ENCODE measurements at regions not wholly inside any gene's neighbourhood (a gene's known extent, or its start where the extent isn't known, plus 50 kb on each side); places are given as distances from the start of the nearest gene placed in this dataset.
"Not testable (repeated sequence)": the region's sequence is repeated elsewhere in the genome, so short reads cannot be mapped to it uniquely, and the experiment has no call there.

DNA sequence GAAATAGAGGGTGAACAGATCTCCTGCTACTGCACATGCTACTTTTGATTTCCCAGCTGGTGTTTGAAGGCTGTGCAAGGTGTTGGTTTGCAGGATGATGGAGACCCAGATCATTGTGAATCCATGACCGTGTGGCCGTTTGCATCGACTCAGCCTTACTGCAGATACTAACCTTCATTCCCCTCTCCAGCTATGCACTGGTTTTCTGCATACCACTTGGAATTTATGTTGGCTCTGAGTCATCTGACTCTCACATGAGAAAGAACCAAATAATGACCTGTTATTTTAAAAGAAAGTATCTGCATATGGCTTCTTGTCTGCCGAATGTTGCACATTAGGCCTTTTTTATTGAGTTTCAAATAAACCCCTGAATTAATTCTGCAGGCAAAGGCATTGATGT lies 183.3 kb upstream of the PRKX start:
- not testable (repeated sequence) for H3K9ac ChIP-seq (ENCODE audit: low read depth, low read length); H3K36me3 ChIP-seq (ENCODE audit: insufficient read depth, low read depth, low read length); H3K27me3 ChIP-seq (ENCODE audit: insufficient read depth, low read length); H3K9me3 ChIP-seq (ENCODE audit: insufficient read depth, low read depth, low read length); H3K4me3 ChIP-seq (ENCODE audit: low read length); H3K4me1 ChIP-seq (ENCODE audit: insufficient read depth, low read length); H3K27ac ChIP-seq (ENCODE audit: low read length)

DNA sequence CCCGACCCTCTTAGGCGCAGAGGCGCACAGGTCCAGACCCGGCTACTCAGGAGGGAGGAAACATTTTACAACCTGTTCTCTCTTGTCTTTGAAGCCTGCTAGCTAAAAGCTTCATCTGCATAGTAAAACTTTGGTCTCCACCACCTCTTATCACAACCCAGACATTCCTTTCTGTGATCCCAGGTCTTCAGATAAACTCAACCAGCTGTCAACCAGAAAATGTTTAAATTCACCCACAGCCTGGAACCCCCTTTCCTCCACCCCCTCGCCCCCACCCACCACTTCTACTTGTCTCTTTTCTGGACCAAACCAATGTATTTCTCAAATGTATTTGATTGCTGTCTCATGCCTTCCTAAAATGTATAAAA lies 169.1 kb upstream of the PRKX start:
- H3K9ac ChIP-seq (ENCODE audit: low read depth, low read length); H3K36me3 ChIP-seq (ENCODE audit: insufficient read depth, low read depth, low read length); H3K27ac ChIP-seq (ENCODE audit: low read length); H3K9me3 ChIP-seq (ENCODE audit: insufficient read depth, low read depth, low read length); H3K4me1 ChIP-seq (ENCODE audit: insufficient read depth, low read length); H3K27me3 ChIP-seq (ENCODE audit: insufficient read depth, low read length): not testable (repeated sequence)
- peak overlapping the region; percentile 40; the same call in 1 of the 2 replicates for H3K4me3 ChIP-seq (ENCODE audit: low read length)

- H3K27ac ChIP-seq (ENCODE audit: low read length); H3K9me3 ChIP-seq (ENCODE audit: insufficient read depth, low read depth, low read length); H3K36me3 ChIP-seq (ENCODE audit: insufficient read depth, low read depth, low read length); H3K9ac ChIP-seq (ENCODE audit: low read depth, low read length); H3K27me3 ChIP-seq (ENCODE audit: insufficient read depth, low read length); H3K4me1 ChIP-seq (ENCODE audit: insufficient read depth, low read length): not testable (repeated sequence)
- H3K4me3 ChIP-seq (ENCODE audit: low read length): peak overlapping the region; percentile 40; the same call in 1 of the 2 replicates
Observed at GRCh38 chrX:3881898-3882552, 168.6 kb upstream of the PRKX start.

GRCh38 chrX:3881255-3881895 lies 167.9 kb upstream of the PRKX start:
- not testable (repeated sequence) for H3K4me3 ChIP-seq (ENCODE audit: low read length); H3K9ac ChIP-seq (ENCODE audit: low read depth, low read length); H3K4me1 ChIP-seq (ENCODE audit: insufficient read depth, low read length); H3K27me3 ChIP-seq (ENCODE audit: insufficient read depth, low read length); H3K9me3 ChIP-seq (ENCODE audit: insufficient read depth, low read depth, low read length); H3K36me3 ChIP-seq (ENCODE audit: insufficient read depth, low read depth, low read length); H3K27ac ChIP-seq (ENCODE audit: low read length)

GRCh38 chrX:3876393-3876792 lies 162.9 kb upstream of the PRKX start:
- H3K4me1 ChIP-seq (ENCODE audit: insufficient read depth, low read length); H3K4me3 ChIP-seq (ENCODE audit: low read length); H3K9me3 ChIP-seq (ENCODE audit: insufficient read depth, low read depth, low read length); H3K27ac ChIP-seq (ENCODE audit: low read length); H3K36me3 ChIP-seq (ENCODE audit: insufficient read depth, low read depth, low read length); H3K9ac ChIP-seq (ENCODE audit: low read depth, low read length); H3K27me3 ChIP-seq (ENCODE audit: insufficient read depth, low read length): not testable (repeated sequence)

DNA sequence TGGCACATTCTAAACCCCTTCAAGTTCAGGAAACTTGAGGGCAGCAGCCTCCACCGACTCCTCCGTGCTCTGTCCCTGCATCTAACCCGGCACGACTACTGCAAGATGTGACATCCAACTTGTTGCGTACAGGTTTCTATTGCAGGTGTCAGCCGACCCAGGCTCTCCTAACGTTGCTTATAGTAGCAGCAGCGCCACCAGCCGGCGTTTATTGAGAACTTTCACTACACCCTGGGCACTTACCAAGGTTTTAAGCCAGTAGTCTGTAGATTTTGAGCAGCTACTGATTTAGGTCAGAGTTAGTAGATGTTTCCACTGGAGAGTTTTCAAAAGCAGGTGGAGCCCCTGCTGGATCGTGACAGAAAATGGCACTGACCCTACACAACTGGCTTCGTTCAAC lies 162.2 kb upstream of the PRKX start:
- H3K9me3 ChIP-seq (ENCODE audit: insufficient read depth, low read depth, low read length); H3K4me3 ChIP-seq (ENCODE audit: low read length); H3K9ac ChIP-seq (ENCODE audit: low read depth, low read length); H3K27me3 ChIP-seq (ENCODE audit: insufficient read depth, low read length); H3K4me1 ChIP-seq (ENCODE audit: insufficient read depth, low read length); H3K27ac ChIP-seq (ENCODE audit: low read length); H3K36me3 ChIP-seq (ENCODE audit: insufficient read depth, low read depth, low read length): not testable (repeated sequence)

GRCh38 chrX:3872226-3872879 lies 158.9 kb upstream of the PRKX start:
- H3K9ac ChIP-seq (ENCODE audit: low read depth, low read length); H3K27ac ChIP-seq (ENCODE audit: low read length); H3K4me3 ChIP-seq (ENCODE audit: low read length); H3K27me3 ChIP-seq (ENCODE audit: insufficient read depth, low read length); H3K4me1 ChIP-seq (ENCODE audit: insufficient read depth, low read length); H3K9me3 ChIP-seq (ENCODE audit: insufficient read depth, low read depth, low read length); H3K36me3 ChIP-seq (ENCODE audit: insufficient read depth, low read depth, low read length): not testable (repeated sequence)

GRCh38 chrX:3867067-3867831 lies 153.8 kb upstream of the PRKX start:
- H3K27me3 ChIP-seq (ENCODE audit: insufficient read depth, low read length); H3K36me3 ChIP-seq (ENCODE audit: insufficient read depth, low read depth, low read length); H3K9me3 ChIP-seq (ENCODE audit: insufficient read depth, low read depth, low read length); H3K4me3 ChIP-seq (ENCODE audit: low read length); H3K4me1 ChIP-seq (ENCODE audit: insufficient read depth, low read length); H3K9ac ChIP-seq (ENCODE audit: low read depth, low read length); H3K27ac ChIP-seq (ENCODE audit: low read length): not testable (repeated sequence)

DNA sequence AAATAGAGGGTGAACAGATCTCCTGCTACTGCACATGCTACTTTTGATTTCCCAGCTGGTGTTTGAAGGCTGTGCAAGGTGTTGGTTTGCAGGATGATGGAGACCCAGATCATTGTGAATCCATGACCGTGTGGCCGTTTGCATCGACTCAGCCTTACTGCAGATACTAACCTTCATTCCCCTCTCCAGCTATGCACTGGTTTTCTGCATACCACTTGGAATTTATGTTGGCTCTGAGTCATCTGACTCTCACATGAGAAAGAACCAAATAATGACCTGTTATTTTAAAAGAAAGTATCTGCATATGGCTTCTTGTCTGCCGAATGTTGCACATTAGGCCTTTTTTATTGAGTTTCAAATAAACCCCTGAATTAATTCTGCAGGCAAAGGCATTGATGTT lies 144.9 kb upstream of the PRKX start:
- not testable (repeated sequence) for H3K36me3 ChIP-seq (ENCODE audit: insufficient read depth, low read depth, low read length); H3K9me3 ChIP-seq (ENCODE audit: insufficient read depth, low read depth, low read length); H3K4me3 ChIP-seq (ENCODE audit: low read length); H3K4me1 ChIP-seq (ENCODE audit: insufficient read depth, low read length); H3K9ac ChIP-seq (ENCODE audit: low read depth, low read length); H3K27me3 ChIP-seq (ENCODE audit: insufficient read depth, low read length); H3K27ac ChIP-seq (ENCODE audit: low read length)

DNA sequence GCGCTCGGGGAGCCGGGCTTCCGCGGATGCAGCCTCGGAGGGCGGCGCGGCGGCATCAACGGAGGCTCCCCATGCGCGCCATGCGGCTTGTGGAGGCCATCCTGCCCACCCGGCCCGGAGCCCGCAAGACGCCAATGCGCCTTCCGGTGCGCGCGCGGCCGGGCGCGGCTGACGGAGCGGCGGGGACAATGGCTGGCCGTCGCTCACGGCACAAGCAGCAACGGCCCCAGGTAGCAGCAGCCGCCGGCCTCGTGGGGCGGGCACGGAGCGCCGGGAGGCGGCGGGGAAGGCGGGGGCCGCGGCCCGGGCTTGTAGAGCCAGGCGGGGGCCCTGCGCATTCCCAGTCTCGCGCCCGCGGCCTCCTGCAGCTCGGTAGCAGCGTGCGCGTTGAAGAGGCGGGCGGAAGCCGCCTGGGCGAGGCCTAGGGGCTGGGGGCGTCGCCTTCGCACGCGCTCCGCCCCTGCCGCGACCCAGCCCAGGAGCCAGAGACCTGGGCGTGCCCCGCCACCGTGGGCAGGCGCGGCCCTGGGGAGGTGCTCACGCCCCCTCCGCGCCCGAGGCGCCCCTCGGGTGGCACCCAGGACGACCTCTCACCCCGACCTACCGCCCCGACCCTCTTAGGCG lies 130.2 kb upstream of the PRKX start:
- peak overlapping the region; percentile 38; the same call in 1 of the 2 replicates for H3K4me3 ChIP-seq (ENCODE audit: low read length)
- not testable (repeated sequence) for H3K9ac ChIP-seq (ENCODE audit: low read depth, low read length); H3K27ac ChIP-seq (ENCODE audit: low read length)

DNA sequence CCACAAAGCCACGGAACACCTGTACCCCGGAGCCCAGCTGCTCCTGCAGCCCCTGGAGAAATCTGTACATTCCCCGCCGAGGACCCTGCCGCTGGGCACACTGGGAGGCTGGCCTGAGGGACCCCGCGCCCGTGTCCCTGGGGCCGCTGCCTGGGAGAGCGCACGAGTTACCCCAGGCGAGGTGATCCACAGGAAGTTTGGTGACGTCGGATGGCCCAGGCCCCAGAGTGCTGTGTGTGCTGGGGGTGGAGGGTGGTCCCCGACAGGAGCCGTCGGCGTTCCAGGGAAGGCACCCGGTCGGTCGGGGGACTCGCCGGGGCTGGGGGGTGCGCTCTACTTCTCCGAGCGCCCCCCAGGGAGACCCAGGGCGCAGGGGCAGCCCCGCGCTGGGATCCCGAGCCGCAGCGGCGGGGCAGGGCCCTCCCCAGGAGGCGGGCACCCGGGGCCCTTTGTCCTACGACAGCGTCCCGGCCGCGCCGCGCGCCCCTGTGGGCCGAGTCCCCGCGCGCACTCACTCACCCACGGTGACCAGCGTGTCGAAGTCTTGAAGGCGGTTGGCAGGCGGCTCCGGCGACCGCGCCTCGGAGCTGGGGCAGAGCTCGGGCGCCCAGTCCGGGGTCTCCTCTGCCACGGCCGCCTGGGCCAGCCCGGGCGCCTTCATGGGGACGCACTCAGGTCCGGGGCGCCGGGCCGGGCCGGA lies 129.5 kb upstream of the PRKX start:
- H3K27me3 ChIP-seq (ENCODE audit: insufficient read depth, low read length); H3K27ac ChIP-seq (ENCODE audit: low read length); H3K36me3 ChIP-seq (ENCODE audit: insufficient read depth, low read depth, low read length); H3K9me3 ChIP-seq (ENCODE audit: insufficient read depth, low read depth, low read length); H3K4me1 ChIP-seq (ENCODE audit: insufficient read depth, low read length): not testable (repeated sequence)
- Histone ChIP-seq H3K4me3 (ENCODE audit: low read length) (peak overlapping the region; percentile 62), H3K9ac (ENCODE audit: low read depth, low read length) (peak overlapping the region; percentile 66)

More for the DNA sequence above, 130.2 kb upstream of the PRKX start:
- H3K9me3 ChIP-seq (ENCODE audit: insufficient read depth, low read depth, low read length); H3K4me1 ChIP-seq (ENCODE audit: insufficient read depth, low read length); H3K27me3 ChIP-seq (ENCODE audit: insufficient read depth, low read length); H3K36me3 ChIP-seq (ENCODE audit: insufficient read depth, low read depth, low read length): not testable (repeated sequence)
